ENCODE measurements at regions not wholly inside any gene's neighbourhood (a gene's known extent, or its start where the extent isn't known, plus 50 kb on each side); places are given as distances from the start of the nearest gene placed in this dataset.
"Not testable (repeated sequence)": the region's sequence is repeated elsewhere in the genome, so short reads cannot be mapped to it uniquely, and the experiment has no call there.

- DNase-seq, result no peak
- Histone ChIP-seq H3K36me3 (ENCODE audit: control insufficient read depth in 4 of 4, insufficient read depth in 4 of 4, low read length in 3 of 4) (no peaks in the 10 kb centered on the region), H3K27ac (ENCODE audit: insufficient read depth in 1 of 2, low read depth in 1 of 2, low read length in 2 of 2, poor library complexity in 1 of 2, severe bottlenecking in 2 of 2) (no peak overlapping the region), H3K4me1 (ENCODE audit: control extremely low read depth in 1 of 4, control insufficient read depth in 4 of 4, insufficient read depth in 4 of 4, low read length in 3 of 4) (no peaks in the 10 kb centered on the region), H3K9me3 (ENCODE audit: control extremely low read depth in 1 of 5, control insufficient read depth in 4 of 5, insufficient read depth in 2 of 5, low read depth in 1 of 5, low read length in 4 of 5) (no peaks in the 10 kb centered on the region), H3K4me3 (ENCODE audit: control insufficient read depth in 1 of 7, extremely low read depth in 1 of 7, insufficient read depth in 4 of 7, low read depth in 2 of 7, low read length in 6 of 7) (no peak overlapping the region), H3K27me3 (replicated peaks in 2 of 5; ENCODE audit: control insufficient read depth in 4 of 5, insufficient read depth in 5 of 5, low read length in 4 of 5) (no peaks in the 10 kb centered on the region)
- ChIA-PET POLR2A (no interaction called here), CTCF (no interaction called here)
- WGBS (ENCODE audit: insufficient coverage), result 100% methylated on average over 1 of the region's 6 CpGs
Observed at GRCh38 chr13:95426631-95427030, 125.4 kb upstream of the ABCC4 start.

GRCh38 chr13:95430525-95430924 lies 122.0 kb upstream of the CLDN10 start:
- DNase-seq; H3K4me3 ChIP-seq (ENCODE audit: control insufficient read depth in 1 of 7, extremely low read depth in 1 of 7, insufficient read depth in 4 of 7, low read depth in 2 of 7, low read length in 6 of 7); POLR2A ChIA-PET; H3K9me3 ChIP-seq (ENCODE audit: control extremely low read depth in 1 of 5, control insufficient read depth in 4 of 5, insufficient read depth in 2 of 5, low read depth in 1 of 5, low read length in 4 of 5); H3K36me3 ChIP-seq (ENCODE audit: control insufficient read depth in 4 of 4, insufficient read depth in 4 of 4, low read length in 3 of 4); H3K4me1 ChIP-seq (ENCODE audit: control extremely low read depth in 1 of 4, control insufficient read depth in 4 of 4, insufficient read depth in 4 of 4, low read length in 3 of 4); H3K27ac ChIP-seq (ENCODE audit: insufficient read depth in 1 of 2, low read depth in 1 of 2, low read length in 2 of 2, poor library complexity in 1 of 2, severe bottlenecking in 2 of 2); H3K27me3 ChIP-seq (replicated peaks in 2 of 5; ENCODE audit: control insufficient read depth in 4 of 5, insufficient read depth in 5 of 5, low read length in 4 of 5); CTCF ChIA-PET: not testable (repeated sequence)
- no CpG with 5 or more reads among the region's 6 CpGs for WGBS (ENCODE audit: insufficient coverage)

- Histone ChIP-seq H3K4me1 (ENCODE audit: control extremely low read depth in 1 of 4, control insufficient read depth in 4 of 4, insufficient read depth in 4 of 4, low read length in 3 of 4) (no peaks in the 10 kb centered on the region), H3K4me3 (ENCODE audit: control insufficient read depth in 1 of 7, extremely low read depth in 1 of 7, insufficient read depth in 4 of 7, low read depth in 2 of 7, low read length in 6 of 7) (no peak overlapping the region), H3K36me3 (ENCODE audit: control insufficient read depth in 4 of 4, insufficient read depth in 4 of 4, low read length in 3 of 4) (no peaks in the 10 kb centered on the region), H3K27ac (ENCODE audit: insufficient read depth in 1 of 2, low read depth in 1 of 2, low read length in 2 of 2, poor library complexity in 1 of 2, severe bottlenecking in 2 of 2) (no peak overlapping the region), H3K27me3 (replicated peaks in 2 of 5; ENCODE audit: control insufficient read depth in 4 of 5, insufficient read depth in 5 of 5, low read length in 4 of 5) (no peaks in the 10 kb centered on the region), H3K9me3 (ENCODE audit: control extremely low read depth in 1 of 5, control insufficient read depth in 4 of 5, insufficient read depth in 2 of 5, low read depth in 1 of 5, low read length in 4 of 5) (no peaks in the 10 kb centered on the region)
- ChIA-PET POLR2A (no interaction called here), CTCF (no interaction called here)
- DNase-seq, result no peak
- 94% methylated on average over 2 of the region's 4 CpGs for WGBS (ENCODE audit: insufficient coverage)
Observed at GRCh38 chr13:95432141-95432540, 120.4 kb upstream of the CLDN10 start.

DNA sequence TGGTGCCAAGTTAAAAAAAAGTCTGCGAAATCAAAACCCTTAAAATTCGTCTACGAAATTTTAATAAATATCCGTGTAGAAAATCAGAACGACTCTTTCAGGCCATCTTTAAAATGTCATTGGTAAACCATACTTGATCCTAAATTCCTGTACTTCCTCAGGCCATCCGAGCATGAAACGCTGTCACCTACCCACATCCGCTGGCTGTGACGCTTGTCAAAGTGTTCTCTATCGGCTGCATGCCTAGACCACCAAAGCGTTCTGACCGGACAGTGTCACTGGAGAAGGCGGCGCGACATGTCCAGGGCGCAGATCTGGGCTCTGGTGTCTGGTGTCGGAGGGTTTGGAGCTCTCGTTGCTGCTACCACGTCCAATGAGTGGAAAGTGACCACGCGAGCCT lies 119.0 kb upstream of the CLDN10 start:
- DNase-seq, result no peak
- H3K4me1 ChIP-seq (ENCODE audit: control extremely low read depth in 1 of 4, control insufficient read depth in 4 of 4, insufficient read depth in 4 of 4, low read length in 3 of 4), result peaks cover 0 to 3% (median 0%) of the 10 kb centered on the region in 4 experiments
- ChIA-PET POLR2A (no interaction called here), CTCF (interaction anchor here (1.3 kb wide), 1 partner anchor 44 kb away, joined by 3 read pairs; no protein-coding TSS in a partner anchor)
- H3K9me3 ChIP-seq (ENCODE audit: control extremely low read depth in 1 of 5, control insufficient read depth in 4 of 5, insufficient read depth in 2 of 5, low read depth in 1 of 5, low read length in 4 of 5), result no peaks in the 10 kb centered on the region
- no peaks in the 10 kb centered on the region for H3K27me3 ChIP-seq (replicated peaks in 2 of 5; ENCODE audit: control insufficient read depth in 4 of 5, insufficient read depth in 5 of 5, low read length in 4 of 5)
- H3K36me3 ChIP-seq (ENCODE audit: control insufficient read depth in 4 of 4, insufficient read depth in 4 of 4, low read length in 3 of 4), result no peaks in the 10 kb centered on the region
- H3K4me3 ChIP-seq (ENCODE audit: control insufficient read depth in 1 of 7, extremely low read depth in 1 of 7, insufficient read depth in 4 of 7, low read depth in 2 of 7, low read length in 6 of 7), result no peak overlapping the region
- H3K27ac ChIP-seq (ENCODE audit: insufficient read depth in 1 of 2, low read depth in 1 of 2, low read length in 2 of 2, poor library complexity in 1 of 2, severe bottlenecking in 2 of 2), result no peak overlapping the region
- 97% methylated on average over 21 of the region's 21 CpGs for WGBS (ENCODE audit: insufficient coverage)

DNA sequence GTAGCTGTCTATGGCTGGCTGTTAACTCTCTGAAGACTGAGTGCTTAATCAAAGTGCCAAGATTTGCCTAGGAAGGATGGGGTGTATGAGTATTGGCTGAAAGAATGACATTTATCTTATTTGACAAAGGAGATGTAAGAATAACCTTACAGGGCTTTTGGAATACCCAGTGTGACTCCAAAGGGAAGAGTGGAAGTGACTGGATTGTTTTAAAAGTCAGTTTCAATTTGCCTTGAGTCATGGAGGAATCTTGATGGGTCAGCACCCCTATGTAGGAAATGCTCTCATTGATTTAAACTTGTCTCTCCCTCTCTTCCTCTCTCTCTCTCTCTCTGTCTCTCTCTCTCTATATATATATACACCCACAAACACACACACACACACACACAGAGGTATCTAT lies 118.4 kb upstream of the CLDN10 start:
- CTCF ChIA-PET, result interaction anchor here (1.3 kb wide), 1 partner anchor 44 kb away, joined by 3 read pairs; no protein-coding TSS in a partner anchor
- DNase-seq, result no peak
- Histone ChIP-seq H3K4me3 (ENCODE audit: control insufficient read depth in 1 of 7, extremely low read depth in 1 of 7, insufficient read depth in 4 of 7, low read depth in 2 of 7, low read length in 6 of 7) (no peak overlapping the region), H3K9me3 (ENCODE audit: control extremely low read depth in 1 of 5, control insufficient read depth in 4 of 5, insufficient read depth in 2 of 5, low read depth in 1 of 5, low read length in 4 of 5) (no peaks in the 10 kb centered on the region), H3K27ac (ENCODE audit: insufficient read depth in 1 of 2, low read depth in 1 of 2, low read length in 2 of 2, poor library complexity in 1 of 2, severe bottlenecking in 2 of 2) (no peak overlapping the region), H3K4me1 (ENCODE audit: control extremely low read depth in 1 of 4, control insufficient read depth in 4 of 4, insufficient read depth in 4 of 4, low read length in 3 of 4) (peaks cover 0 to 3% (median 0%) of the 10 kb centered on the region in 4 experiments), H3K27me3 (replicated peaks in 2 of 5; ENCODE audit: control insufficient read depth in 4 of 5, insufficient read depth in 5 of 5, low read length in 4 of 5) (no peaks in the 10 kb centered on the region), H3K36me3 (ENCODE audit: control insufficient read depth in 4 of 4, insufficient read depth in 4 of 4, low read length in 3 of 4) (no peaks in the 10 kb centered on the region)
- POLR2A ChIA-PET, result no interaction called here

DNA sequence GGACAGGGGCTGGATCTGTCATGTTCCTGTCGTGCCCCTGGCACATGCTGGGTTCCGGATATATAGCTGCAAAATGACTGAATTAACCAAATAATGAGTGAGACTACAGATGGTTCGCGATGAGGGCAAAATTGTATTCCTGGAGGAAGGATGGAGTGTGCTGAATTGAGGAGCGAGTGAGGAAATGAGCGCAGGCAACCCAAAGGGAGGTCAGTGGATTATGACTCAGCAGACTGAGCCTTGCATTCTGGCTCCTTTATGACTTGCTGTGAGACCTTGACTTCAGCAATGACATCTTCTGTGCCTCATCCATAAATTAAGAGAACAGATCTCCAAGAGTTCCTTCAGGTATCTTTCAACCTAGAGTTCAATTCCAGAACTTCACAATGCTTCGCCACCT lies 115.0 kb upstream of the CLDN10 start:
- ChIA-PET POLR2A (no interaction called here), CTCF (interaction anchor here (1.1 to 1.5 kb wide), 3 partner anchors 13 to 57 kb away, joined by 3 to 4 read pairs (median 4); no protein-coding TSS in a partner anchor)
- Histone ChIP-seq H3K36me3 (ENCODE audit: control insufficient read depth in 4 of 4, insufficient read depth in 4 of 4, low read length in 3 of 4) (no peaks in the 10 kb centered on the region), H3K27ac (ENCODE audit: insufficient read depth in 1 of 2, low read depth in 1 of 2, low read length in 2 of 2, poor library complexity in 1 of 2, severe bottlenecking in 2 of 2) (no peak overlapping the region), H3K9me3 (ENCODE audit: control extremely low read depth in 1 of 5, control insufficient read depth in 4 of 5, insufficient read depth in 2 of 5, low read depth in 1 of 5, low read length in 4 of 5) (no peaks in the 10 kb centered on the region), H3K4me3 (ENCODE audit: control insufficient read depth in 1 of 7, extremely low read depth in 1 of 7, insufficient read depth in 4 of 7, low read depth in 2 of 7, low read length in 6 of 7) (no peak overlapping the region), H3K27me3 (replicated peaks in 2 of 5; ENCODE audit: control insufficient read depth in 4 of 5, insufficient read depth in 5 of 5, low read length in 4 of 5) (no peaks in the 10 kb centered on the region), H3K4me1 (ENCODE audit: control extremely low read depth in 1 of 4, control insufficient read depth in 4 of 4, insufficient read depth in 4 of 4, low read length in 3 of 4) (peaks cover 0 to 4% (median 1%) of the 10 kb centered on the region in 4 experiments)
- DNase-seq, result no peak
- 89% methylated on average over 5 of the region's 7 CpGs for WGBS (ENCODE audit: insufficient coverage)

DNA sequence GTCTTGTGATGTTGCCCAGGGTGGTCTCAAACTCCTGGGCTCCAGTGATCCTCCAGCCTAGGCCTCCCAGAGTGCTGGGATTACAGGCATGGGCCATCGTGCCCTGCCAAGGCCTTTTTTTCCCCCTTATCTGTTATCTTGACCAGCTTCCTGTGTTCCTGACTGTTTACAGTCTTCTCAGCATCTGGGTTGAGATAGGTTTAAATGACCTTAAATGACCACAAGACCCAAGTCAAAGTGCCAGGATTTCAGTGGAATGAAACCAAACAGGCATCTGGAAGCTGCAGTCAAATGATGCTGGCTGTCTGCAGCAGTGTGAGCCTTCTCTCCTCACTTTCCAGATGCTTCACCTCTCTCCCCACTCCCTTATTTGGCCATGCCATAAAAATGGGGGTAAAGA lies 114.2 kb upstream of the CLDN10 start:
- 40% methylated on average over 1 of the region's 1 CpG for WGBS (ENCODE audit: insufficient coverage)
- POLR2A ChIA-PET, result interaction anchor here (0.5 kb wide), 1 partner anchor 129 kb away, joined by 4 read pairs; no protein-coding TSS in a partner anchor
- peaks cover 0 to 4% (median 1%) of the 10 kb centered on the region in 4 experiments for H3K4me1 ChIP-seq (ENCODE audit: control extremely low read depth in 1 of 4, control insufficient read depth in 4 of 4, insufficient read depth in 4 of 4, low read length in 3 of 4)
- CTCF ChIA-PET, result interaction anchor here (1.1 kb wide), 1 partner anchor 57 kb away, joined by 4 read pairs; no protein-coding TSS in a partner anchor
- DNase-seq, result no peak
- H3K4me3 ChIP-seq (ENCODE audit: control insufficient read depth in 1 of 7, extremely low read depth in 1 of 7, insufficient read depth in 4 of 7, low read depth in 2 of 7, low read length in 6 of 7), result no peak overlapping the region
- H3K9me3 ChIP-seq (ENCODE audit: control extremely low read depth in 1 of 5, control insufficient read depth in 4 of 5, insufficient read depth in 2 of 5, low read depth in 1 of 5, low read length in 4 of 5), result no peaks in the 10 kb centered on the region
- no peak overlapping the region for H3K27ac ChIP-seq (ENCODE audit: insufficient read depth in 1 of 2, low read depth in 1 of 2, low read length in 2 of 2, poor library complexity in 1 of 2, severe bottlenecking in 2 of 2)
- no peaks in the 10 kb centered on the region for H3K27me3 ChIP-seq (replicated peaks in 2 of 5; ENCODE audit: control insufficient read depth in 4 of 5, insufficient read depth in 5 of 5, low read length in 4 of 5)
- no peaks in the 10 kb centered on the region for H3K36me3 ChIP-seq (ENCODE audit: control insufficient read depth in 4 of 4, insufficient read depth in 4 of 4, low read length in 3 of 4)

Measured in common myeloid progenitor, CD34-positive (primary cell).